Hematopoietic multipotent progenitor cell treated with erythropoietin and hydrocortisone succinate and interleukin-3 and kit ligand, for 15 days (in vitro differentiated cells): ENCODE measurements at regions not wholly inside any gene's neighbourhood (a gene's known extent, or its start where the extent isn't known, plus 50 kb on each side); places are given as distances from the start of the nearest gene placed in this dataset.
"Not testable (repeated sequence)": the region's sequence is repeated elsewhere in the genome, so short reads cannot be mapped to it uniquely, and the experiment has no call there.

Experiments used
- DNase-seq: peaks from one replicate; pipeline ENCODE4 v3.0.0-alpha.2; 2015; ENCODE audit warnings: low spot score

DNA sequence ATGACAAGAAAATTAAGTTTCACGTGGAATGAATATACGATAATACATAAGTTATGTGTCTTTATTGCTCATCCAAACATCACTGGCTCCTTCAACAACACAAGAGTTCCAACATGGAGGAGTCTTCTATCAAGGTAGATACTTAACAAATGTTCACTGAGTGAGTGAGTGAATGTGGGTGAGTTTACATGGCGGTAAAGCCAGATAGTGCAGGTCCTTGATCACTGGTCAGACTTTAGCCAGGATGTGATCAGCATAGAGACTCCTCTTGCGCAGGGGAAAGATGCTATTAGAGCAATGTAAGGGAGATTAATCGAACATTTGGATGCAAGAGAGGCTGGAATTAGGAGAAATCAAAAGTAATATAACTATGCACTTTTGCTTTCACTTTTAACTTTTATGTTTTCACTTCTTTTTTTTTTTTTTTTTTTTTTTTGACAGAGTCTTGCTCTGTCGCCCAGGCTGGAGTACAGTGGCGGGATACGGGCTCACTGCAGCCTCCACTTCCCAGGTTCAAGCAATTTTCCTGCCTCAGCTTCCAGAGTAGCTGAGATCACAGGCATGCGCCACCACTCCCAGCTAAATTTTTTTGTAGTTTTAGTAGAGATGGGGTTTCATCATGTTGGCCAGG, 249.0 kb upstream of the ID2 start:
- DNase-seq, result no peak

DNA sequence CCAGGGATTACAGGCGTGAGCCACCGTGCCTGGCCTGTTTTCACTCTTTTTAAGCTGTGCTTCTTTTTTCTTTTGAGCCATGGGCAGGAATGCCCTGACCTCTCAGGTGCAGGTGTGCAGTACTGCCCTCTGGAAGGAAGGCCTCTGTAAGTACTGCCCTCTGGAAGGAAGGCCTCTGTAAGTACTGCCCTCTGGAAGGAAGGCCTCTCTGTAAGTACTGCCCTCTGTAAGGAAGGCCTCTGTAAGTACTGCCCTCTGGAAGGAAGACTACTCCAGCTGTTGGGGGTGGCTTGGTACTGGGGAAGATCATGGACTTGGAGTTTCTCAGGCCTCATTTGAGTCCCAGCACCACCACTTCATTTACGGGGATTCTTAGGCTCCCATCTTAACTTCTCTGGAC, 248.5 kb upstream of the ID2 start:
- DNase-seq, result no peak

DNA sequence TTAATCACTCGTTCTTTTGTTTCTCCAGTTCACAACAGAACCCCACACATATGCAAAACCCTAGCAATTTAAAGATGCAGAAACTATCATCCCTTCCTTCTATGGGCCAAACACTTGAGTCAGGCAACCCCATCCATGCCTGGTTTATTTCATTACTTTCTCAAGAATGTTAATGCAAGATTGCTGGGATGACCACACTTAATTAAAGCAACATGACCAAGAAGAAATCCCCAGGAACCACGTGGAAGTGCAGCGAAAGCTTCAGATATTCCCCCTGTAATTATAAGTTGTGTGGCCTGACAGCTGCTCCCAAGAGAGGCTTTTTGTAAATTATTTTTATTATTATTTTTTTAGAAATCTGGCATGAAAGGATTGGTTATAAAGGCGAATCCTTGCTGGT, 246.2 kb upstream of the ID2 start:
- DNase-seq, result no peak

DNA sequence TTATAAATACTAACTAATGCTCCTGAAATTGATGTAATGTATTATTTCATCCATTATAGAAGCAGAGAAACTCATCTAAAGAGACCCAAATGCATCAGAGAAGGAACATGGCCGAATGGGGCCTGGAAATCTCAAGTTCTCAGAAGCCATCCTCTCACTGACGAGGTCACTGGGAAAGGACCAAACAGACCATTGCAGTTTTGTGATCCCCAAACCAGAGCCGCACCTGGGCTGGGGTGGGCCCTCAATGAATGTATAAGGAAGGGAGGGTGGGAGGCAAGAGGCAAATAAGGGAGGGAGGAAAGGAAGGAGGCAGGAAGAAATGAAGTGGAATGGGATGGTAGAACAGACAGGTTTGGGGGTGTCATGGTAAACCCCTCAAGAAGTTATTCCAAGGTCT, 245.3 kb upstream of the ID2 start:
- DNase-seq, result no peak

DNA sequence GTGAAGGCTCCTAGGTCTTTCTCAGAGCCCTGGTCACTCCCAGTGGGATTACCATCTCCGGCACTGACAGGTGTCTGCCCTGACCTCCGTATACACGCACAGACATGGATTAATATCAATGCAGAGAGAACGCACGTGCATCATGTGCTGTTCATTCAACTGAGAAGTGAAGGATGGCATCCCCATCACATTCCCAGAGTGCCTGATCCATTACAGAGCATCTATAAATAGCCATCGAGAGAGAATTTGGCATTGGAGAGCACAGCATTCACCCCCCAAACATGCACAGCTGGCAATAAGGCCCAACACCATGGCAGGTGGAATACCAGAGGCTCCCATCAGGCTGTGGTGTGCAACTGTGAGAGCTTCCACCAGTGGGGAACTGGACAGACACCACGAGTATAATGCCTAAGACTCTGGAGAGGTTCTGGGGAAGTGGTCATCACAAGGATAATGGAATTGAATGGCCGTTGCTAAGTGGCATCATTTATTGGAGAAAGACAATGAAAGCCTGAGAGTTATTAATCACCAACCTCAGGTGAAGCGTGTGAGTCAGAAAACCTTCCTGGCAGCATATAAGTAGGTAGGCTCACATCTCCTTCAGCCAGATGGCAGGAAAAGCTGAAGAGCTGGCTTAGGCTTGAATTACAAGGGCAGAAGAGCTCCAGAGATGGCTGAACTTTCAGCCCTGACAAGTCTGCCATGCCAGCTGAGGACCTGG, 244.5 kb upstream of the ID2 start:
- no peak for DNase-seq

DNA sequence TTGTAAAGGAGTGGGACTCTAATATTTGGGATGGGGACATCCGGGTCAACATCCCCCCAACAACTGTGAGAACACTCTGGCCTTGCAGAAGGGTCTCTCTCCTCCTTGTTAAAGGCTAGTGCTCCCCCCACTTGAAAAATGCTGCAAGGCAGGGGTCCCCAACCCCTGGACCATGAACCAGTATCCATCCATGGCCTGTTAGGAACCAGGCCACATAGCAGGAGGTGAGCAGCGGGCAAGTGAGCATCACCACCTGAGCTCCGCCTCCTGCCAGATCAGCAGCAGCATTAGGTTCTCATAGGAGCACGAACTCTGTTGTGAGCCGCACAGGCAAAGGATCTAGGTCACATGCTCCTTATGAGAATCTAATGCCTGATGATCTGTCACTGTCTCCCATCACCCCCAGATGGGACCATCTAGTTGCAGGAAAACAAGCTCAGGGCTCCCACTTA, 243.9 kb upstream of the ID2 start:
- DNase-seq, result no peak

DNA sequence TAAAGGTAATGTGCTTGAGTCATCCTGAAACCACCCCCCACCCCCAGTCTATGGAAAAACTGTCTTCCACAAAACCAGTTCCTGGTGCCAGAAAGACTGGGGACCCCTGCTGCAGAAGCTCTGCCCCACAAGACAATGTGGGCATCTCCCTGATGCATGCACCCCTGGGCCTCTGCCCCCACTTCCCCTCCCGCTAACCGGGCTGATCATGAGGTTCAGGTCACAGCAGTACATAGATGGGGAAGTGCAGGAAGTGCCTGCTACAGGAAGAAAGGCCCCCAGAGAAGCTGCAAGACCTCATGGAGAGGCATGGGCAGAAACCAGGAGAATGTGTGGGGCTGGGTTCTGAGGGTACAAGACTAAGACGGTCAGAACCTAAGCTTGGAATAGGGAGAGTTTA, 243.4 kb upstream of the ID2 start:
- DNase-seq, result no peak

DNA sequence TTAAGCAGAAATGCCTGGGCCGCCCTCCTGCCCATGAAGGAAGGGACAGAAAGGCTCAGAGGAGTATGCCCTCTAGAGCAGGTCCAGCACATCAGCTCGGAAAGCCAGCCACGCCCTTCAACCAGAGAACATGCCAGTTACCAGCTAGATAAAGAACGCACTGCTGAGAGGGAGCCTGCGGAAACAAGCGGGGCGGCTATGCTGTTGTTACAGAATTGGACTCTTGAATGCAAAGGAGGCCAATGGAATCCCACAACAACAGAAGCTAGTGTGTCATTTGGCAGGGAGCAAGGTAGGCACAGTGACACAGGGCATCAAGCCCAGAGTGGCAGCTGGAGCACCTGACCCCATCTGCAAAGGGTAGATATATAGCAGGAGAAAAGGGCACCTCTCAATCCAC, 242.9 kb upstream of the ID2 start:
- no peak for DNase-seq

DNA sequence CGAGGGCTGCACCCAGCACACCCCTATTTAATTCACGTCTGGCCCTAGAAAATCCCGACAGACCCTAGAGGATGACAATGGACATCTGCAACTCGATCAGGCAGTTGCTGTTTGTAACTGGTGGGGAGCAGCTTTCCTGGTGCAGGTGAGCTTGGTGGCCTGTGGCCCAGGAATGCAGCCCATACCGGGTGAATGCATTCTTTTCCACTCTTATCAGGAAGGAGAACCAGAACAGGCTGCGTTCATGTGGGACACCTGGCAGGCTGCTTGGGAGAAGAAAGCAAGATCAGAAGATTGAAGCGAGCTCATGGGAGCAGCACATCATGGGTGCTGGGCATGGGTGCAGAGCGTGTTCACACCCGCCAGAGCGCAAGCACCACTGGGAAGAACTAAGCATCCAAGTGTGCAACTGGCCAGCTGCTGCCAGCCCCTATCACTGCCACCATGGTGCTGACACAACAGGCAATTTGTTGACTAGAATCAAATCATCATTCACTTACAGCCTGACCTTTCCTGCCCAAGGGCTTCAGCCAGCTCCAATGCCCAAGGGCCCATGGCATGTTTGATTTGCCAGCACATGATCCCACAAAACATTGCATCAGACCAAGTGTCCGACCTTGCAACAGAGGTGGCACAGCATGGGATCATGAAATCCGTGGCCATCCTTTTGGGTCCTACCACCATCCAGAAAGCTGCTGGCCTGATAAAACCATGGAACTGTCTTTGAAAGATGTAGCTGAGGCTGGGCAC, 241.7 kb upstream of the ID2 start:
- DNase-seq, result no peak

DNA sequence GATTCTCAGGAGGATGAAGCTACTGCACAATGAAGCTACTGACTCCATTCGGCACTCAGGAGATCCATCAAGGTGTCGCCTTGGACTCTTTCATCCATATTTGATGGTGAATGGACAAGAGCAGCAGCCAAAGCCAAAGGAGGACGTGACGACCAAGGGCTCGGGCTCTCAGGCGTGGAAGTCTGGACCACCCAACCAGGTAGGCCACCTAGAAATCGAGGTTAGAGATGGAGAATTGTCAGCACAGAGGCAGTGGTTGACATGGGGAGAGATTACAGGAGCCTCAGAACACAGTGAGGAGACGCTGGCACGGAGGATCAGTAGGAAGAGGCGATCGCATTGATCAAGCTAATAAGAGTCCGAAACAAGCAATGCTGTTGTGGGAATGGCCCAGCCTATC, 240.5 kb upstream of the ID2 start:
- DNase-seq, result no peak

DNA sequence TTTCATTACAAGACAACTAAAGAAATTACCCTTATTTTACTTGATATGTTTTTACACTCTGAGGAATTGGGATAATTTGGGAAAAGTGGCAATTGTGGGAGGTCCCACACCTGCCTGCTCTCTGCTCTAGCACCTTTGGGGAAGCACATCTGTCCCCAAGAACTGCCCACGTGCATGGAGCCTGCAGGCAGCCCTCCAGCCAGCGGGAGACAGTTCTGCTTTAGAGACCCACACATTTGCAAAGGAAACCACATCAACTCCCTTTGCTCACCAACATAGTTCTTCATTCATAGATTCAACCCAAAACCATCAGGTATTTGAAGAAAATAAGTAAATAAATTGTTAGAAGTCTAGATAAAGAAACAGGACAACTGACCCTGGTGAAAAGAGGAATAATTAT, 239.9 kb upstream of the ID2 start:
- DNase-seq, result no peak

DNA sequence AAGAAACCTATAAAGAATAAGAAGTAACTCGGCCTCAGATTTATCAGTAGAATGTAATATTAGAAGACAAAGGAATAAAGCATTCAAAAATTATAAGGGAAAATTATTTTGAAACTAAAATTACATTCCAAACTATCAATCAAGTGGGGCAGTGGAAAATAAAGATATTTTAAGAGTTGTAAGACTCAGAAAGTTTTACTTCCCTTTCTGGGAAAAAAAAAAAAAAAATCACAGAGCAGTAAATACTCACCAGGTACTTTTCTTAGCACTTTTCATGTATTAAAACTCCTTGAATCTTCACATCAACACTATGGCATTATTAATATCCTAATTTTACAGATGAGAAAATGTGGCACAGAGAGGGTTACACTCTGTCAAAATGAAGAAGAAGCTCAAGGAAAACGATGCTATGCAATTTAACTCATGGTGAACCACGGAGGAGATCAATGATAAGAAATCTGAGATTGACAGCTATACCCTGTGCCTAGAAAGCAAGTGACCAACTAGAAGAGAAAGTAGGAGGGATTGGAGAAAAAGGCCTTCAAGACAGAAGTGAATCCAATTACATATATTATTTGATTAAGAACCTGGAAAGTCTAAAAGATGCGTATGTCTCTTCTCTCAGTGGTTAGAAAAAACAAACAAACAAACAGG, 238.9 kb upstream of the ID2 start:
- DNase-seq, result no peak

DNA sequence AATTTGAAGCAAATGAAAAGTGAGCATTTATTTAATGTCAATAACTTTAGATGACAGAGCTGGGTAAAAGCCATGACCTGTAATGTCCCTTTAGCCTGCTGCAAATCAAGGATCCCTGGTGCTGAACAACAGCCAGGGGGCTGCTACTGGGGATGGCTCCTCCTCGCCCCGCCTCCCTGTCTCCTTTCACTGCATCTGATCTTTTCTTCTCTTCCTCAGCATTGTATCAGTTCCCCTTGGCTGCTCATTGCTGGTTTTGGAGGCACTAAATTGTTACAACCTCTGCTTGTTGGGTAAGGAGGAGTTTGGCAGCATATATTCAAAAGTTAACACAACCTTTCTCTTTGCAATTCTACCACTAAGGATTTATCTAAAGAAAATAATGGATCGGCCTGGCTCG, 236.3 kb upstream of the ID2 start:
- DNase-seq, result no peak

DNA sequence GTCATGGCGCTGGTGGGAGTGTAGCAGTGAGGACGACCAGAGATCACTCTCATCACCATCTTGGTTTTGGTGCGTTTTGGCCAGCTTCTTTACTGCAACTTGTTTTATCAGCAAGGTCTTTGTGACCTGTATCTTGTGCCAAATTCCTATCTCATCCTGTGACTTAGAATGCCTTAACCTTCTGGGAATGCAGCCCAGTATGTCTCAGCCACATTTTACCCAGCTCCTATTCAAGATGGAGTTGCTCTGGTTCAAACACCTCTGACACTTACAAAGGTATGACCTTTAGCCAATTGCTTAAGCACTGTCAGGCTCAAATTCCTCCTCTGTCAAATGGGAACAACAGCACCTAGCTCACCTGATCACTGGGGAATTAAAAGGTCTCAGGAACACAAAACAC, 235.1 kb upstream of the ID2 start:
- not testable (repeated sequence) for DNase-seq

DNA sequence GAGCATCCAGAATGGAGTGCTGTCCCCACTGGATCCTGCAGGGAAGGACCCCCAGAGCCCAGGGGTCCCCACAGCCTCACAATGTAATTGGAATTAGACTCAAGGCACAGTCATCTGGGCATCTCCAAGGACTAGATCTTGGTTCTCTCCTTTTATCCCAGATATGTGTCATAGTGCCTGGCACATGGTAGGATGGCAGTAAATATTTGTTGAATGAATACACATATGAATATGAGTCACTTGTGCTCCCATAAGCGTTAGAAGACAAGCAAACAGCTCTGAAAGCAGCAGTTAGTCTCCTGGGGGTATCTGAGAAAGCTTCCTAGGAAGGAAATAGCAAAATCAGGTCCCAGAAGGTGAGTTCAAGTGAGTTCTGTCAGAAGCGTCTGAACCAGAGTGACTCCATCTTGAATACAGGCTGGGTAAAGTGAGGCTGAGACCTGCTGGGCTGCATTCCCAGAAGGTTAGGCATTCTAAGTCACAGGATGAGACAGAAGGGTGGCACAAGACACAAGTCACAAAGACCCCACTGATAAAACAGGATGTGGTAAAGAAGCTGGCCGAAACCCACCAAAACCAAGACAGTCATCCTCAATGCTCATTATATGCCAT, 234.1 kb upstream of the ID2 start:
- DNase-seq, result no peak

DNA sequence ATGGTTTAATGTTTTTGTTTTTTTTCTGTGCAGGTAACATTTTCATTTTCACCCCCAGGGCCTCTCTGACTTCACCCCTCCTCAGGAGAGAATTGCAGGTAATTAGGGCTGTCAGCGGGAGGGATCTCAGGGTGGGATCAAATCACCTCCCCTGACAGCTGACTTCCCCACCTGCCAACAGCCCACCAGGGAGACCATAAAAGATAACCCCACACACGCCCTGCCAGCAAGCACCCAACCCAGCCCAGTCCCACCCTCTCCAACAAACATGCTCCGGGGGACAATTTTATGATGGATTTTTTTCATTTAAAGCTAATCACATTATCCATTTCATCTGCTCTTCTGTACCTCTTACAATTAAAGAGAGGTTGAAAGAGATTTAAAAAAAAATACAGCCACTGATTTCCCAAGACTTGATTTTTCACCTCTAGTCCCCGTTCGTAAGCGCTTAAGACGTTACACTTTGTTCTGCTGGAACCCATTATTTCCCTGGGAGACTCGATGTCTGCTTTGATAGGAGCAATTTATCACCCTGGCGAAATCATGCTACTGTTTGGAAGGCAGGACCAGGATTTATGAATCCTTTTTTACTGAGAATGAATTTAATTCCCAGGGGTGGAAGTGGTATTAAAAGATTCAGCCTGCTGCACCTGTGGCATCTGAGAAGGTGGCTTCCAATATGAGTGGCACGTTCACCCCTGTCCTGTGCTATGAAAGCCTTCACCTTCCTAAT, 232.9 kb upstream of the ID2 start:
- DNase-seq, result no peak

DNA sequence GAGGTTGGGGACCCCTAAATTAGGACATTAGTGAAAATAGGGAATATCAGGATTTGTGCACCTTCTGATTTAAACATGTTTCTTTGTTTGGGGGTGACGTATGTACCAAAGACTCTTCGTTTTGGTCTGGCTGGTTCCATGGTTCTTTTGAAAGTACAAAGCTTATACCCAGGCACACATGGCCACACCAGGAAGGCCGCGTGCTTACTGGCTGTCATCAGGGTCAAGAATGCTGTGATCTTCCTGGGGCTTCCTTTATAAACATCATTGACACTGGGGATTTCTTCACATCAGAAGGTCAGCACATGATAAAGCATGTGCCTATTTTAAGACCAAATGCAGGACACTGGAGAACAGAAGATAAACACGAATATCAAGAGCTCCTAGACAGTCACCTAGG, 230.6 kb upstream of the ID2 start:
- DNase-seq, result no peak

DNA sequence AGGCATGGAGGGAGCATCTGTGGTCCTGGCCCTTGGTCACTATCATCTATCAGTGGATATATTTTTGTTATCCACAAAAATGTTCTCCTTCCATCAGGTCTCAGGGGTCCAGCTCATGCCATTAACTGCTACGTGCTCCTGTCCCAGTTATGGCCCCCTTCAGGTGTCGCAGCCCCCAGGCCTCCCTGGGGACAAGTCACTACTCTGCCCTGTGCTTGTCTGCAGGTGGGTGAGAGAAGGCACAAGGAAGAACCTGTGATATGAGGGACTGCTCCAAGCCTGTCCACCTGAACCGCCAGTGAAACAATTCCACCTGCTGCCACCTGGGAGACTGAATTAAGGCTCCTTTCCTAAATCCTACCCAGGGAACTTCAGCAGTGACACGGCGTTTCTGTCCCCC, 229.6 kb upstream of the ID2 start:
- no peak for DNase-seq

DNA sequence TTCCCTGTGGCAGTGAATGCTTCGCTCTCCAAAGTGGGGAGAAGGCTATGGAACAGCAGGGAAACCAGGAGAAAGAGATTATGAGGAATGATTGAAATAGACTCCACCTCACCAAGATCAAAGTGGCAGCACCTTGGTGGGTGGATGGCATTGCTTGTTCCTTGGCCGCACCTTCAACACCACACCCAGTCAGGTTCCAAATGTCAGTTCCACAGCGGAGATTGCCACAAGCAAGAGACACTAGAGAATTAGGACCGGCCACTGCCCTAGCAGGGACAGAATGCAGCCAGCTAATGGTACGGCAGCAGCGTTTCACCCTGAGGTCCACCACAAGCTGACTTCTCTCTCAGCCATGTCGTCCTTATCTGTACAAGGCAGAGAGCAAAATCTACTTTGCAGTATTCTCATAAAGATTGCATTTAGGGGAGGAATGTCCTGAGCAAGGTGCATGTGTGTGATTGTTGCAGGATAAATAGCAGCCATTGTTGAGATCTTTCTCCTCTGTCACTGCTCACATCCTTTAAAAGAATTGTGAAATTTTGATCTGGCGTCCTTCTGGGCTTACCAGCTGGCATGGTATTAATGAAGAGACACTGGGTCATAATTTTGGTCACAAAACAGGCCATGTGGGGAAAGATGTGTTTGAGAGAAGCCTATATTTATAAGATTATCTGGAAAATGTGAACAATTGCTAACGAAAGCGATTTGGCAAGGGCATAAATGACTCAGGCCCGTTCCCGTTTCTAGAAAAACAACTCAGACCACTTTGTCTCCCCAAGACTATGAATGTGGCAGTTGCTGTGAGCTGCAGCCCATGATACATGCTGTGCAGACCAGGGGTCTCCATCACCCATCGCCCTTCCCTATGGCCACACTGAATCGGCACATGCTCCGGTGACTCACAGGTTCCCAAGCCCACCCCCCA, 228.6 kb upstream of the ID2 start:
- DNase-seq, result no peak

DNA sequence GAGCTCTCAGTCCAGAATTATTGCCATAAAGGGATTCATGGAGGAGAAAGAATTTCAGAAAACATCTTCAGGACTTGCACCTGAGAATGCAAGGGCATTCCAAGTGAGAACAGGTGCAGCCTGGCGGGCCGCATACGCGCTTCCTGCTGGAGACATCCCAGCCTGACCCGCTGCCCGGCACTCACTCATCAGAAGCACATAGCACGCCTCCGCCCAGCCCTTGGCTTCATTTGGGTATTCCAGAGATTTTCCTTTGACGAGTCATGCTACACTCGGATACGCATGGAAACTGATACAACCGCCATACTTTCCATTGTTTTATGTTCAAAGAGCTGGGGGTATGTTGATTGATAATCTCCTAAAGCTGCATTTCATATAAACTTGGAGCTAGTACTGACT, 228.0 kb upstream of the ID2 start:
- no peak for DNase-seq

DNA sequence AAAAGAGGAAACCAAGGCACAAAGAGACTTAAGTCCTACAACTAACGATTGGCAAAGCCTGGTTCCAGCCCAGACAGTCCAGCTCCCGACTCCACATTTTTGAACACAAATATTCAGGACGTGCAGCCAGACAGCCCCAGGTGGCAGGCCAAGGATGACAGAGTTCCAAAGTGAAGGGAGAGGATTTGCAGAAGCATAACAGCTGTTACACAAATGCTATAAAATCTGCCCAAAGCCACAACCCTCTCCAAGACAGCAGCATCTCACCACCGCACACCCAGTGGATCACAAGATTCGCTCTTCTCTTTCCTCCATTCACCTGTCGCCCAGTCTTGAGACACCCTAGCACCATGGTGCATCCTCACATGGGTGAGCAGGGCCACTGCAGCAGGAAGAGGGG, 227.1 kb upstream of the ID2 start:
- no peak for DNase-seq
